GM12872 (cell line): ENCODE measurements at regions not wholly inside any gene's neighbourhood (a gene's known extent, or its start where the extent isn't known, plus 50 kb on each side); places are given as distances from the start of the nearest gene placed in this dataset.

Source experiments
- CTCF ChIP-seq: IDR thresholded peaks from 3 replicates; pipeline ENCODE4 v1.5.1; 2011; ENCODE audit warnings: low read depth, mild to moderate bottlenecking, low read length, moderate library complexity; ENCODE audit not compliant: insufficient read depth

GRCh38 chr5:104774372-104774771 is 1211.8 kb upstream of the NUDT12 start:
- no peak for TF ChIP-seq CTCF

GRCh38 chr5:104764197-104764596 is 1201.6 kb upstream of the NUDT12 start:
- no peak for TF ChIP-seq CTCF

GRCh38 chr5:104763216-104763615 is 1200.6 kb upstream of the NUDT12 start:
- no peak for TF ChIP-seq CTCF

- TF ChIP-seq CTCF = no peak
These were observed 1195.3 kb upstream of the NUDT12 start for GRCh38 chr5:104757915-104758314.

GRCh38 chr5:104755806-104756205 is 1193.2 kb upstream of the NUDT12 start:
- TF ChIP-seq CTCF = no peak

- TF ChIP-seq CTCF = no peak
These were observed 1191.9 kb upstream of the NUDT12 start for GRCh38 chr5:104754311-104754995.

GRCh38 chr5:104751969-104752368 is 1189.4 kb upstream of the NUDT12 start:
- no peak for TF ChIP-seq CTCF
